Naive thymus-derived CD4-positive, alpha-beta T cell (primary cell): ENCODE measurements at regions not wholly inside any gene's neighbourhood (a gene's known extent, or its start where the extent isn't known, plus 50 kb on each side); places are given as distances from the start of the nearest gene placed in this dataset.
"Not testable (repeated sequence)": the region's sequence is repeated elsewhere in the genome, so short reads cannot be mapped to it uniquely, and the experiment has no call there.

ENCODE experiments used
- ATAC-seq: fragments of 150-1000 bp; cut with Tn5 transposase; 2 replicates; pipeline ENCODE4 v1.10.0; 2021; ENCODE audit warnings: mild to moderate bottlenecking, moderate library complexity
- CTCF ChIA-PET: fragments of 350-600 bp; sonication (Branson Sonifier 250); formaldehyde crosslinking; loops from one replicate; lab custom pipeline; 2021; ENCODE audit warnings: antibody characterized with exemption; lab: Charles Lee
- POLR2A ChIA-PET: fragments of 350-600 bp; sonication (Branson Sonifier 250); formaldehyde crosslinking; loops from one replicate; lab custom pipeline; 2021; ENCODE audit warnings: antibody characterized with exemption, inconsistent platforms; lab: Charles Lee
- DNase-seq, 9 donors: peaks; one replicate each; pipeline versions ENCODE4 v3.0.0 to v3.0.0-alpha.2; 2020 to 2022; ENCODE audit warnings: mixed read lengths in 1 of 9
- H3K27ac ChIP-seq: one replicate; pipeline ENCODE4 v1.7.0; 2013; ENCODE audit warnings: mild to moderate bottlenecking, low read depth, low read length, moderate library complexity
- H3K27me3 ChIP-seq, 2 donors: one replicate each; pipeline ENCODE4 v1.7.0; 2013; ENCODE audit warnings: low read length in 2 of 2, mild to moderate bottlenecking in 2 of 2, moderate library complexity in 2 of 2; ENCODE audit not compliant: control insufficient read depth in 2 of 2, insufficient read depth in 2 of 2
- H3K36me3 ChIP-seq, 3 experiments: 1 replicate in 2 of 3; 2 replicates in 1 of 3; pipeline ENCODE4 v1.7.0; 2013; ENCODE audit warnings: low read length in 3 of 3, mild to moderate bottlenecking in 3 of 3, moderate library complexity in 1 of 3; ENCODE audit not compliant: insufficient read depth in 3 of 3, control insufficient read depth in 2 of 3
- H3K4me1 ChIP-seq, 2 donors: one replicate each; pipeline ENCODE4 v1.7.0; 2013; ENCODE audit warnings: low read length in 2 of 2, mild to moderate bottlenecking in 2 of 2, moderate library complexity in 1 of 2; ENCODE audit not compliant: control insufficient read depth in 2 of 2, insufficient read depth in 2 of 2
- H3K4me3 ChIP-seq: 2 replicates; pipeline ENCODE4 v1.7.0; 2013; ENCODE audit warnings: mild to moderate bottlenecking, low read length
- H3K9me3 ChIP-seq, 3 experiments: 1 replicate in 2 of 3; 2 replicates in 1 of 3; pipeline ENCODE4 v1.7.0; 2013; ENCODE audit warnings: low read length in 3 of 3; ENCODE audit not compliant: control insufficient read depth in 2 of 3
- H3K27ac Mint-ChIP-seq, 9 donors: one replicate each; pipeline ENCODE4 v1.8.0; 2020 to 2022; ENCODE audit warnings: mixed read lengths in 9 of 9, mild to moderate bottlenecking in 8 of 9, moderate library complexity in 5 of 9, inconsistent platforms in 2 of 9
- H3K27me3 Mint-ChIP-seq, 5 donors: one replicate each; pipeline ENCODE4 v1.8.0; 2021 to 2022; ENCODE audit warnings: mixed read lengths in 5 of 5, mild to moderate bottlenecking in 1 of 5
- H3K36me3 Mint-ChIP-seq, 5 donors: one replicate each; pipeline ENCODE4 v1.8.0; 2020 to 2022; ENCODE audit warnings: mixed read lengths in 5 of 5, mild to moderate bottlenecking in 3 of 5, inconsistent platforms in 1 of 5
- H3K4me1 Mint-ChIP-seq, 7 donors: one replicate each; pipeline ENCODE4 v1.8.0; 2020 to 2022; ENCODE audit warnings: mixed read lengths in 7 of 7, mild to moderate bottlenecking in 3 of 7, inconsistent platforms in 1 of 7
- H3K4me3 Mint-ChIP-seq, 10 donors: one replicate each; pipeline ENCODE4 v1.8.0; 2020 to 2022; ENCODE audit warnings: mild to moderate bottlenecking in 10 of 10, mixed read lengths in 10 of 10, moderate library complexity in 6 of 10, inconsistent platforms in 2 of 10
- H3K9me3 Mint-ChIP-seq, 11 donors: one replicate each; pipeline ENCODE4 v1.8.0; 2020 to 2022; ENCODE audit warnings: mixed read lengths in 11 of 11, mild to moderate bottlenecking in 4 of 11, inconsistent platforms in 1 of 11, moderate library complexity in 1 of 11
- intact Hi-C, 2 donors: fragments of 100-400 bp; cut with micrococcal nuclease; formaldehyde crosslinking; loops; one replicate each; pipeline ENCODE4 v1.15.1; 2023

DNA sequence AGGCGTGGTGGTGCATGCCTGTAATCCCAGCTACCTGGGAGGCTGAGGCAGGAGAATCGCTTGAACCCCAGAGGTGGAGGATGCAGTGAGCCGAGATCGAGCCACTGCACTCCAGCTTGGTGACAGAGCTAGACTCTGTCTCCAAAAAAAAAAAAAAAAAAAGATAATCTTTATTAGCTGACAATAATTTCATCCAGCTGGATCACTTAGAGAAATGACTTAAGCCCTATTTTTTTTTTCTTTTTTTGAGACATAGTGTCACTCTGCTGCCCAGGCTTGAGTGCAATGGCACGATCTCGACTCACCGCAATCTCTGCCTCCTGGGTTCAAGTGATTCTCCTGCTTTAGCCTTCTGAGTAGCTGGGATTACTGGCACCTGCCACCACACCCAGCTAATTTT is 51.6 kb upstream of the MAP4K4 start:
- CTCF ChIA-PET, result interaction anchor here (0.6 to 1.3 kb wide), 2 partner anchors 18 to 47 kb away, joined by 3 to 5 read pairs; no protein-coding TSS in a partner anchor
- DNase-seq, H3K4me3 ChIP-seq, H3K27me3 ChIP-seq, H3K36me3 ChIP-seq, ATAC-seq, H3K4me1 ChIP-seq, H3K9me3 Mint-ChIP-seq, H3K27ac ChIP-seq, H3K9me3 ChIP-seq, H3K27ac Mint-ChIP-seq, H3K4me3 Mint-ChIP-seq, H3K36me3 Mint-ChIP-seq, intact Hi-C loops, H3K27me3 Mint-ChIP-seq: not testable (repeated sequence)
- POLR2A ChIA-PET, result interaction anchor here (0.7 kb wide), 1 partner anchor 156 kb away, joined by 3 read pairs; no protein-coding TSS in a partner anchor
- peaks cover 0 to 18% (median 8%) of the 10 kb centered on the region in 7 donors for H3K4me1 Mint-ChIP-seq

- CTCF ChIA-PET, result no interaction called here
Observed at GRCh38 chr2:101644842-101645383, 52.6 kb upstream of the MAP4K4 start.

DNA sequence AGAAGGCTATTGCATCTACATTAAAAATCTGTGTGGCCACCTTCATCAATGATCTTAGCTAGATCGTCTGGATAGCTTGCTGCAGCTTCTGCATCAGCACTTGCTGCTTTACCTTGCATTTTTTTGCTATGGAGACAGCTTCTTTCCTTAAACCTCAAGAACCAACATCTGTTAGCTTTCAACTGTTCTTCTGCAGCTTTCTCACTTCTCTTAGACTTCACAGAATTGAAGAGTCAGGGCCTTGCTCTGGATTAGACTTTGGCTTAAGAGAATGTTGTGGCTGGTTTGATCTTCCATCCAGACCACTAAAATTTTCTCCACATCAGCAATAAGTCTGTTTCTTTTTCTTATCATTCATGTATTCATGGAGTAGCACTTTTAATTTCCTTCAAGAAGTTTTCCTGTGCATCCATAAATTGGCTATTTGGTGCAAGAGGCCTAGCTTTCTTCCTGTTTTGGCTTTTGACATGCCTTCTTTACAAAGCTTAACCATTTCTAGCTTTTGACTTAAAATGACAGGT is 54.4 kb upstream of the MAP4K4 start:
- Mint-ChIP-seq H3K9me3 (no peaks in the 10 kb centered on the region), H3K36me3 (no peaks in the 10 kb centered on the region), H3K27ac (no peak overlapping the region), H3K4me1 (peaks cover 0 to 6% (median 1%) of the 10 kb centered on the region in 7 donors), H3K27me3 (no peaks in the 10 kb centered on the region), H3K4me3 (no peak overlapping the region)
- ChIA-PET CTCF (no interaction called here), POLR2A (interaction anchor here (0.7 kb wide), 1 partner anchor 23 kb away, joined by 5 read pairs; no protein-coding TSS in a partner anchor)
- no peaks in the 10 kb centered on the region for H3K4me1 ChIP-seq
- no peaks in the 10 kb centered on the region for H3K36me3 ChIP-seq
- DNase-seq (no peak), ATAC-seq (no peak)
- no peaks in the 10 kb centered on the region for H3K9me3 ChIP-seq
- intact Hi-C loops, result no loop called here
- no peak overlapping the region for H3K27ac ChIP-seq
- H3K4me3 ChIP-seq, result no peak overlapping the region
- H3K27me3 ChIP-seq, result no peaks in the 10 kb centered on the region

More at GRCh38 chr2:101644842-101645383, 52.6 kb upstream of the MAP4K4 start:
- Histone ChIP-seq H3K36me3 (no peaks in the 10 kb centered on the region), H3K9me3 (no peaks in the 10 kb centered on the region), H3K27ac (no peak overlapping the region), H3K27me3 (no peaks in the 10 kb centered on the region), H3K4me3 (no peak overlapping the region), H3K4me1 (no peaks in the 10 kb centered on the region)
- H3K4me1 Mint-ChIP-seq, result peaks cover 0 to 9% (median 0%) of the 10 kb centered on the region in 7 donors
- DNase-seq (no peak), ATAC-seq (no peak)
- intact Hi-C loops, result no loop called here
- no peaks in the 10 kb centered on the region for H3K36me3 Mint-ChIP-seq
- H3K27ac Mint-ChIP-seq, result peak overlapping the region in 1 of 9 donors; percentile 41
- POLR2A ChIA-PET, result no interaction called here
- H3K4me3 Mint-ChIP-seq, result no peak overlapping the region
- no peaks in the 10 kb centered on the region for H3K9me3 Mint-ChIP-seq
- H3K27me3 Mint-ChIP-seq, result no peaks in the 10 kb centered on the region

- Mint-ChIP-seq H3K9me3 (no peaks in the 10 kb centered on the region), H3K4me1 (peaks cover 0 to 6% (median 0%) of the 10 kb centered on the region in 7 donors), H3K27ac (peak overlapping the region in 1 of 9 donors; percentile 72), H3K27me3 (no peaks in the 10 kb centered on the region), H3K4me3 (no peak overlapping the region), H3K36me3 (no peaks in the 10 kb centered on the region)
- no peaks in the 10 kb centered on the region for H3K36me3 ChIP-seq
- no peak overlapping the region for H3K4me3 ChIP-seq
- intact Hi-C loops, result no loop called here
- ChIA-PET CTCF (no interaction called here), POLR2A (no interaction called here)
- H3K27ac ChIP-seq, result no peak overlapping the region
- ATAC-seq, result no peak
- H3K9me3 ChIP-seq, result no peaks in the 10 kb centered on the region
- no peak for DNase-seq
- H3K4me1 ChIP-seq, result no peaks in the 10 kb centered on the region
- no peaks in the 10 kb centered on the region for H3K27me3 ChIP-seq
Observed at GRCh38 chr2:101638817-101639605, 58.5 kb upstream of the MAP4K4 start.

- Mint-ChIP-seq H3K4me1 (peaks cover 0 to 6% (median 0%) of the 10 kb centered on the region in 7 donors), H3K4me3 (no peak overlapping the region), H3K9me3 (no peaks in the 10 kb centered on the region), H3K27ac (no peak overlapping the region), H3K27me3 (no peaks in the 10 kb centered on the region), H3K36me3 (no peaks in the 10 kb centered on the region)
- no peak for DNase-seq
- no peaks in the 10 kb centered on the region for H3K36me3 ChIP-seq
- no peak for ATAC-seq
- intact Hi-C loops, result no loop called here
- POLR2A ChIA-PET, result no interaction called here
- CTCF ChIA-PET, result no interaction called here
- H3K4me1 ChIP-seq, result no peaks in the 10 kb centered on the region
- no peak overlapping the region for H3K4me3 ChIP-seq
- H3K27me3 ChIP-seq, result no peaks in the 10 kb centered on the region
- H3K27ac ChIP-seq, result no peak overlapping the region
- H3K9me3 ChIP-seq, result no peaks in the 10 kb centered on the region
Observed at GRCh38 chr2:101638181-101638711, 59.3 kb upstream of the MAP4K4 start.

GRCh38 chr2:101630224-101630949 is 67.1 kb upstream of the MAP4K4 start:
- peaks cover 0 to 10% (median 3%) of the 10 kb centered on the region in 7 donors for H3K4me1 Mint-ChIP-seq
- CTCF ChIA-PET, result no interaction called here
- intact Hi-C loops, result no loop called here
- Histone ChIP-seq H3K9me3 (no peaks in the 10 kb centered on the region), H3K27me3 (no peaks in the 10 kb centered on the region), H3K4me1 (no peaks in the 10 kb centered on the region), H3K27ac (no peak overlapping the region), H3K4me3 (no peak overlapping the region), H3K36me3 (no peaks in the 10 kb centered on the region)
- no peak overlapping the region for H3K4me3 Mint-ChIP-seq
- H3K27me3 Mint-ChIP-seq, result no peaks in the 10 kb centered on the region
- H3K27ac Mint-ChIP-seq, result no peak overlapping the region
- H3K9me3 Mint-ChIP-seq, result peaks cover 0 to 6% (median 0%) of the 10 kb centered on the region in 11 donors
- no peak for DNase-seq
- POLR2A ChIA-PET, result interaction anchor here (0.7 kb wide), 1 partner anchor 299 kb away, joined by 3 read pairs; no protein-coding TSS in a partner anchor
- no peak for ATAC-seq
- H3K36me3 Mint-ChIP-seq, result peaks cover 0 to 6% (median 0%) of the 10 kb centered on the region in 5 donors
